Vagina (tissue), 2 donors: ENCODE measurements at regions not wholly inside any gene's neighbourhood (a gene's known extent, or its start where the extent isn't known, plus 50 kb on each side); places are given as distances from the start of the nearest gene placed in this dataset.

Source experiments
- CTCF ChIP-seq, 3 experiments: fragments of 450-650 bp in 2 of 3; fragments of 200-600 bp in 1 of 3; sonication (generic) in 1 of 3; IDR thresholded peaks; one replicate each; pipeline ENCODE4 v1.5.1; 2017 to 2019; ENCODE audit warnings: antibody characterized with exemption in 3 of 3, mild to moderate bottlenecking in 2 of 3, moderate library complexity in 2 of 3
- POLR2A ChIP-seq, 2 donors: fragments of 450-650 bp; IDR thresholded peaks; one replicate each; pipeline ENCODE4 v1.6.1; 2017; ENCODE audit warnings: antibody characterized with exemption in 2 of 2, mild to moderate bottlenecking in 2 of 2, moderate library complexity in 2 of 2
- POLR2AphosphoS5 ChIP-seq, 2 donors: sonication (generic); formaldehyde crosslinking; IDR thresholded peaks; one replicate each; pipeline ENCODE4 v1.9.0; 2017; ENCODE audit warnings: antibody characterized with exemption in 2 of 2, mild to moderate bottlenecking in 2 of 2, low read depth in 1 of 2; ENCODE audit not compliant: insufficient read depth in 1 of 2

GRCh38 chr14:38704220-38704619, 398.8 kb downstream of the SEC23A start:
- no peak for TF ChIP-seq POLR2A (IDR thresholded peaks at IDR 0.05)
- no peak for TF ChIP-seq POLR2AphosphoS5 (IDR thresholded peaks at IDR 0.05; ENCODE audit: insufficient read depth in 1 of 2, low read depth in 1 of 2)
- TF ChIP-seq CTCF (IDR thresholded peaks at IDR 0.05), result no peak
